DMS79 treated with DMSO at 0.1 percent for 48 hours (cell line): ENCODE measurements at regions not wholly inside any gene's neighbourhood (a gene's known extent, or its start where the extent isn't known, plus 50 kb on each side); places are given as distances from the start of the nearest gene placed in this dataset.

Source experiments
- DNase-seq: peaks from one replicate; lab custom pipeline; 2025; lab: John Stamatoyannopoulos, UW

GRCh38 chr12:89959179-89959578 lies 250.5 kb upstream of the ATP2B1 start:
- DNase-seq, result no peak

- DNase-seq, result no peak
Observed at GRCh38 chr12:89954259-89954658, 245.6 kb upstream of the ATP2B1 start.

GRCh38 chr12:89951694-89952060 lies 243.0 kb upstream of the ATP2B1 start:
- DNase-seq, result no peak

- no peak for DNase-seq
Observed at GRCh38 chr12:89951050-89951693, 242.5 kb upstream of the ATP2B1 start.

- no peak for DNase-seq
Observed at GRCh38 chr12:89950421-89950820, 241.8 kb upstream of the ATP2B1 start.

GRCh38 chr12:89949457-89950195 lies 241.0 kb upstream of the ATP2B1 start:
- no peak for DNase-seq

GRCh38 chr12:89948271-89949175 lies 239.9 kb upstream of the ATP2B1 start:
- DNase-seq, result no peak

- no peak for DNase-seq
Observed at GRCh38 chr12:89947437-89948270, 239.0 kb upstream of the ATP2B1 start.

GRCh38 chr12:89946518-89947135 lies 238.0 kb upstream of the ATP2B1 start:
- no peak for DNase-seq

- DNase-seq, result no peak
Observed at GRCh38 chr12:89945123-89945522, 236.5 kb upstream of the ATP2B1 start.

- no peak for DNase-seq
Observed at GRCh38 chr12:89943463-89943862, 234.8 kb upstream of the ATP2B1 start.

- no peak for DNase-seq
Observed at GRCh38 chr12:89941436-89941835, 232.8 kb upstream of the ATP2B1 start.

- DNase-seq, result no peak
Observed at GRCh38 chr12:89939522-89940215, 231.0 kb upstream of the ATP2B1 start.

GRCh38 chr12:89936631-89937030 lies 228.0 kb upstream of the ATP2B1 start:
- DNase-seq, result no peak

- DNase-seq, result no peak
Observed at GRCh38 chr12:89935850-89936249, 227.2 kb upstream of the ATP2B1 start.

GRCh38 chr12:89933911-89934310 lies 225.3 kb upstream of the ATP2B1 start:
- no peak for DNase-seq

GRCh38 chr12:89932954-89933353 lies 224.3 kb upstream of the ATP2B1 start:
- peak; percentile 22 for DNase-seq

GRCh38 chr12:89928467-89928866 lies 219.8 kb upstream of the ATP2B1 start:
- no peak for DNase-seq

- DNase-seq, result no peak
Observed at GRCh38 chr12:89927226-89927698, 218.6 kb upstream of the ATP2B1 start.

GRCh38 chr12:89924191-89924590 lies 215.6 kb upstream of the ATP2B1 start:
- DNase-seq, result no peak

- no peak for DNase-seq
Observed at GRCh38 chr12:89923091-89923490, 214.5 kb upstream of the ATP2B1 start.
